Nephron (organoid): ENCODE measurements at regions not wholly inside any gene's neighbourhood (a gene's known extent, or its start where the extent isn't known, plus 50 kb on each side); places are given as distances from the start of the nearest gene placed in this dataset.

ENCODE experiments used
- H3K27ac Mint-ChIP-seq, 3 experiments: 2 replicates each; pipeline ENCODE4 v1.8.0; 2020; ENCODE audit warnings: mixed read lengths in 3 of 3, mild to moderate bottlenecking in 2 of 3, moderate library complexity in 1 of 3
- H3K27me3 Mint-ChIP-seq: 2 replicates; pipeline ENCODE4 v1.8.0; 2021; ENCODE audit warnings: low read depth, mild to moderate bottlenecking, moderate library complexity, mixed read lengths
- H3K36me3 Mint-ChIP-seq: 2 replicates; pipeline ENCODE4 v1.8.0; 2020; ENCODE audit warnings: low read depth, mixed read lengths
- H3K4me1 Mint-ChIP-seq: 2 replicates; pipeline ENCODE4 v1.8.0; 2020; ENCODE audit warnings: mixed read lengths
- H3K4me3 Mint-ChIP-seq, 3 experiments: 2 replicates each; pipeline ENCODE4 v1.8.0; 2020; ENCODE audit warnings: mild to moderate bottlenecking in 3 of 3, mixed read lengths in 3 of 3, moderate library complexity in 2 of 3
- H3K9me3 Mint-ChIP-seq: 2 replicates; pipeline ENCODE4 v1.8.0; 2020; ENCODE audit warnings: mixed read lengths
- TF ChIP-seq, protein P1 (sequence below), 3 experiments: fragments of 200-600 bp; sonication (generic); IDR thresholded peaks; one replicate each; pipeline ENCODE4 v1.5.0; 2021; ENCODE audit warnings: antibody characterized with exemption in 3 of 3; ENCODE audit not compliant: unreplicated experiment in 3 of 3

DNA sequence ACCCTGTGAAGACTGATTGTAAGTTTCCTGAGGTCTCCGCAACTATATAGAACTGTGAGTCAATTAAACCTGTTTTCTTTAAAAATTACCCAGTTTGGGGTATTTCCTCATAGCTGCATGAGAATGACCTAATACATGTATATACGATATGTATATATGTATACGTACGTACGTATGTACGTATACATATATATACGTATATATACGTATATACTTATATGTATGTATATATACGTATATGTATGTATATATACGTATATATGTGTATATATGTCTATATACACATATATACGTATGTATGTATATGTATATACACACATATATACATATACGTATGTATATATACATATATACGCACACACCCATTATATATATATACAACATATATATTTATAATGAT lies 1153.0 kb upstream of the CDH18 start:
- Mint-ChIP-seq H3K4me3 (no peak overlapping the region), H3K27me3 (no peaks in the 10 kb centered on the region)

DNA sequence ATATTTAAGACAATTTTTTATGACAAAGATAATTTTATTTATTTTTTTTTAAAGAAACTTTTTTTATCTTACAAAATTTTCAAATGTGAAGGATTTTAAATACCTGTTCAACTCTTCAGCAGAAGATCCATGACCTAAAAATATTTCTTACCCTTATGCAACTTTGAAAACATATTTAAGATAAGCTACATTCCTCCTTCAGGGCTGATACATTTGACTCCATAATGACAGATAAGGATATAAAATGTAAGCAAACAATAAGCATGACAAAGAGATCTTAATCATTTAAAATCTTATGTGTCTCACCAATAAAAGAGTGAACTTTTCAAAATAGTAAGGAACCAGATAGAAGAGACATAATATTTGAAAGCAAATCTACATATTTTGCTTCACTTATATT lies 1138.2 kb upstream of the CDH18 start:
- Mint-ChIP-seq H3K36me3 (no peaks in the 10 kb centered on the region), H3K27ac (no peak overlapping the region), H3K27me3 (no peaks in the 10 kb centered on the region), H3K9me3 (no peaks in the 10 kb centered on the region), H3K4me1 (no peaks in the 10 kb centered on the region), H3K4me3 (no peak overlapping the region)
- TF ChIP-seq, protein P1, sequence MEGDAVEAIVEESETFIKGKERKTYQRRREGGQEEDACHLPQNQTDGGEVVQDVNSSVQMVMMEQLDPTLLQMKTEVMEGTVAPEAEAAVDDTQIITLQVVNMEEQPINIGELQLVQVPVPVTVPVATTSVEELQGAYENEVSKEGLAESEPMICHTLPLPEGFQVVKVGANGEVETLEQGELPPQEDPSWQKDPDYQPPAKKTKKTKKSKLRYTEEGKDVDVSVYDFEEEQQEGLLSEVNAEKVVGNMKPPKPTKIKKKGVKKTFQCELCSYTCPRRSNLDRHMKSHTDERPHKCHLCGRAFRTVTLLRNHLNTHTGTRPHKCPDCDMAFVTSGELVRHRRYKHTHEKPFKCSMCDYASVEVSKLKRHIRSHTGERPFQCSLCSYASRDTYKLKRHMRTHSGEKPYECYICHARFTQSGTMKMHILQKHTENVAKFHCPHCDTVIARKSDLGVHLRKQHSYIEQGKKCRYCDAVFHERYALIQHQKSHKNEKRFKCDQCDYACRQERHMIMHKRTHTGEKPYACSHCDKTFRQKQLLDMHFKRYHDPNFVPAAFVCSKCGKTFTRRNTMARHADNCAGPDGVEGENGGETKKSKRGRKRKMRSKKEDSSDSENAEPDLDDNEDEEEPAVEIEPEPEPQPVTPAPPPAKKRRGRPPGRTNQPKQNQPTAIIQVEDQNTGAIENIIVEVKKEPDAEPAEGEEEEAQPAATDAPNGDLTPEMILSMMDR (IDR thresholded peaks at IDR 0.05; ENCODE audit: unreplicated experiment in 3 of 3) = no peak

More for the DNA sequence above, 1153.0 kb upstream of the CDH18 start:
- Mint-ChIP-seq H3K36me3 (no peaks in the 10 kb centered on the region), H3K9me3 (no peaks in the 10 kb centered on the region), H3K4me1 (no peaks in the 10 kb centered on the region), H3K27ac (no peak overlapping the region)
- TF ChIP-seq, protein P1 (IDR thresholded peaks at IDR 0.05; ENCODE audit: unreplicated experiment in 3 of 3) = no peak

DNA sequence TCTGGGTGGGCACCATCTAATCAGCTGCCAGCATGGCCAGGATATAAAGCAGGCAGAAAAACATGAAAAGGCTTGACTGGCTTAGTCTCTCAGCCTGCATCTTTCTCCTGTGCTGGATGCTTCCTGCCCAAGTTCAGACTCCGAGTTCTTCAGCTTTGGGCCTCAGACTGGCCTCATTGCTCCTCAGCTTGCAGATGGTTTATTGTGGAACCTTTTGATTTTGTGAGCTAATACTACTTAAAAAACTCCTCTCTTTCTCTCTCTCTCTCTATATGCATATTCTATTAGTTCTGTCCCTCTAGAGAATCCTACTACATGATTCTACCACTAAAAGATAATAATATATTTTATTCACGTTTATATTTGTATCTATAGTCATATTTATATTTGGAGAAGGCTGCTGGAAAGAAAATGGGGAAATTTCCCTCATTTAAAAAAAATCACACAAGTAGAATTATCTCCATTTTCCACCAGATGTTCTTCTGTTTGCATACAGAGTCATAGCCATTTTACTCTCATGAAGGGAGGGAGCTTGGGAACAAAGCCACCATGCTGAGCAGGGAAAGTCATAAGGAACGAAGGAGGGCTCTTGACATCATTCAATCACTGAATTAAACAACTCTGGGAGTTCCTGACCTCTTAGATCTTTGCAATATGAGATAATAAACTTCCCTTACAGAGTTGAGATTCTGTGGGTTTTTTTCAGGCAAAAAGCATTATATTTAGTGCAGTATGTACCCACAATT lies 1137.4 kb upstream of the CDH18 start:
- Mint-ChIP-seq H3K27me3 (no peaks in the 10 kb centered on the region), H3K4me3 (no peak overlapping the region), H3K4me1 (no peaks in the 10 kb centered on the region), H3K9me3 (no peaks in the 10 kb centered on the region), H3K36me3 (no peaks in the 10 kb centered on the region), H3K27ac (no peak overlapping the region)
- TF ChIP-seq, protein P1 (IDR thresholded peaks at IDR 0.05; ENCODE audit: unreplicated experiment in 3 of 3) = no peak

DNA sequence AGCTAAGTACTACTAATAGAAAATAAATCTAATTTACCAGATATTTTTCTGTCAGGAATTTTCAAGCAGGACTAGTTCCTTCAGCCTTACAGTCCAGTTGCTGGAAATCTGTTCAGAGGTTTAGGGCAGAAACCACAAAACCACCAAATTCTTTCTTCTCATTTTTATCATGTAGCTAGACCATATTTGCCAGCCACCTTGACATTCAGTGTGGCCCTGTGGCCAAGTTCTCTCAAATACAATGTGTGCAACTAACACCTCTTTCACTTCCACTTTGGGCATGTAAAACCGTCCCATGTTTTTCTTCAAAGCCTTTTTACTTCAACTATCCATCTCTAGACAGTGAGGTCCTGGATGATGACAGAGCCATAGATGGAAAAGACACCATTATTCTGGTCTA lies 1133.2 kb upstream of the CDH18 start:
- Mint-ChIP-seq H3K9me3 (no peaks in the 10 kb centered on the region), H3K4me3 (no peak overlapping the region), H3K27me3 (no peaks in the 10 kb centered on the region), H3K36me3 (no peaks in the 10 kb centered on the region), H3K27ac (no peak overlapping the region), H3K4me1 (no peaks in the 10 kb centered on the region)
- TF ChIP-seq, protein P1 (IDR thresholded peaks at IDR 0.05; ENCODE audit: unreplicated experiment in 3 of 3) = no peak

DNA sequence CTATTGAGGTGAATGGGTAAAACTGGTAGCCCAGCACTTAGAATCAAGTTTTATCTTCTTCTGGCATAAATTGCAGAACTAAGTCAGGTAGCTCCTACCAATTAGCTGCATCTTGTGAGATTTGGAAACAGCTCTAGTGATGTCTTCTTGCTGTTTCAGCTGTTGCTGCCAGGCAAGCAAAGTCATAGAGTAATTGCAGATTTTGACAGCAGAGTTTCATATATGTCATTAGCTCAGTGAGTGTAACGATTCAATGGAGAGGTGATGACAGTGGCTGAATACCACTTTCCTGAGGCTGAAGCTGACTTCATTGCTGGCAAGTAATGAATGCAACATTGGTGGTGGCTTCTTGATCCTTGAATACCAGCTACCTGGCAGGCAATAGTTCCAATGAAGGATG lies 1109.7 kb upstream of the CDH18 start:
- no peaks in the 10 kb centered on the region for H3K36me3 Mint-ChIP-seq

More for the DNA sequence above, 1109.7 kb upstream of the CDH18 start:
- TF ChIP-seq, protein P1 (IDR thresholded peaks at IDR 0.05; ENCODE audit: unreplicated experiment in 3 of 3) = no peak
- Mint-ChIP-seq H3K4me1 (no peaks in the 10 kb centered on the region), H3K9me3 (no peaks in the 10 kb centered on the region), H3K4me3 (no peak overlapping the region), H3K27ac (no peak overlapping the region), H3K27me3 (peaks cover 8% of the 10 kb centered on the region)
